GM23338 (cell line): ENCODE measurements at regions not wholly inside any gene's neighbourhood (a gene's known extent, or its start where the extent isn't known, plus 50 kb on each side); places are given as distances from the start of the nearest gene placed in this dataset.

Source experiments
- CREB1 ChIP-seq: fragments of 250-450 bp; sonication (Bioruptor Pico); IDR thresholded peaks from 2 replicates; pipeline ENCODE4 v1.5.0; 2020; ENCODE audit warnings: low read depth, mild to moderate bottlenecking, moderate library complexity
- CTCF ChIP-seq, 2 experiments: fragments of 200-600 bp in 1 of 2; sonication (generic) in 1 of 2; conservative IDR thresholded peaks; 2 replicates each; pipeline versions ENCODE4 v1.5.1 to v1.6.1; 2016 to 2017; ENCODE audit warnings: antibody characterized with exemption in 2 of 2, low read depth in 2 of 2, mild to moderate bottlenecking in 2 of 2, moderate library complexity in 1 of 2
- EZH2 ChIP-seq: fragments of 200-600 bp; sonication (generic); IDR thresholded peaks from one replicate; pipeline ENCODE4 v1.8.0; 2017; ENCODE audit warnings: antibody characterized with exemption, mild to moderate bottlenecking, low read depth; ENCODE audit not compliant: unreplicated experiment
- EZH2phosphoT487 ChIP-seq: fragments of 200-600 bp; sonication (generic); IDR thresholded peaks from one replicate; pipeline ENCODE4 v1.8.1; 2018; ENCODE audit warnings: antibody characterized with exemption; ENCODE audit not compliant: unreplicated experiment
- JUNB ChIP-seq: IDR thresholded peaks from one replicate; pipeline ENCODE4 v1.6.1; 2016; ENCODE audit warnings: antibody characterized with exemption; ENCODE audit not compliant: unreplicated experiment
- NANOG ChIP-seq: IDR thresholded peaks from 2 replicates; pipeline ENCODE4 v1.6.1; 2016; ENCODE audit warnings: antibody characterized with exemption, borderline replicate concordance
- POLR2AphosphoS5 ChIP-seq: IDR thresholded peaks from 2 replicates; pipeline ENCODE4 v1.6.1; 2016; ENCODE audit warnings: antibody characterized with exemption, low read depth
- ZNF114 ChIP-seq: fragments of 250-450 bp; sonication (Bioruptor Pico); IDR thresholded peaks from 2 replicates; pipeline ENCODE4 v1.5.0; 2020; ENCODE audit warnings: mild to moderate bottlenecking, moderate library complexity
- TF ChIP-seq, protein P1 (sequence below): IDR thresholded peaks from 2 replicates; pipeline ENCODE4 v1.6.1; 2016; ENCODE audit warnings: antibody characterized with exemption
- TF ChIP-seq, protein P2 (sequence below): IDR thresholded peaks from one replicate; pipeline ENCODE4 v1.6.1; 2018; ENCODE audit warnings: antibody characterized with exemption; ENCODE audit not compliant: unreplicated experiment
- TF ChIP-seq, protein P3 (sequence below): fragments of 250-450 bp; sonication (Bioruptor Pico); IDR thresholded peaks from 2 replicates; pipeline ENCODE4 v1.5.0; 2020; ENCODE audit warnings: mild to moderate bottlenecking, moderate library complexity

- no peak for TF ChIP-seq CTCF (conservative IDR thresholded peaks at IDR 0.05; ENCODE audit: low read depth in 2 of 2)
- no peak for TF ChIP-seq POLR2AphosphoS5
- no peak for TF ChIP-seq EZH2
- TF ChIP-seq, protein P1, sequence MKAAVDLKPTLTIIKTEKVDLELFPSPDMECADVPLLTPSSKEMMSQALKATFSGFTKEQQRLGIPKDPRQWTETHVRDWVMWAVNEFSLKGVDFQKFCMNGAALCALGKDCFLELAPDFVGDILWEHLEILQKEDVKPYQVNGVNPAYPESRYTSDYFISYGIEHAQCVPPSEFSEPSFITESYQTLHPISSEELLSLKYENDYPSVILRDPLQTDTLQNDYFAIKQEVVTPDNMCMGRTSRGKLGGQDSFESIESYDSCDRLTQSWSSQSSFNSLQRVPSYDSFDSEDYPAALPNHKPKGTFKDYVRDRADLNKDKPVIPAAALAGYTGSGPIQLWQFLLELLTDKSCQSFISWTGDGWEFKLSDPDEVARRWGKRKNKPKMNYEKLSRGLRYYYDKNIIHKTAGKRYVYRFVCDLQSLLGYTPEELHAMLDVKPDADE, result no peak
- TF ChIP-seq JUNB, result no peak
- TF ChIP-seq EZH2phosphoT487, result no peak
- TF ChIP-seq, protein P2, sequence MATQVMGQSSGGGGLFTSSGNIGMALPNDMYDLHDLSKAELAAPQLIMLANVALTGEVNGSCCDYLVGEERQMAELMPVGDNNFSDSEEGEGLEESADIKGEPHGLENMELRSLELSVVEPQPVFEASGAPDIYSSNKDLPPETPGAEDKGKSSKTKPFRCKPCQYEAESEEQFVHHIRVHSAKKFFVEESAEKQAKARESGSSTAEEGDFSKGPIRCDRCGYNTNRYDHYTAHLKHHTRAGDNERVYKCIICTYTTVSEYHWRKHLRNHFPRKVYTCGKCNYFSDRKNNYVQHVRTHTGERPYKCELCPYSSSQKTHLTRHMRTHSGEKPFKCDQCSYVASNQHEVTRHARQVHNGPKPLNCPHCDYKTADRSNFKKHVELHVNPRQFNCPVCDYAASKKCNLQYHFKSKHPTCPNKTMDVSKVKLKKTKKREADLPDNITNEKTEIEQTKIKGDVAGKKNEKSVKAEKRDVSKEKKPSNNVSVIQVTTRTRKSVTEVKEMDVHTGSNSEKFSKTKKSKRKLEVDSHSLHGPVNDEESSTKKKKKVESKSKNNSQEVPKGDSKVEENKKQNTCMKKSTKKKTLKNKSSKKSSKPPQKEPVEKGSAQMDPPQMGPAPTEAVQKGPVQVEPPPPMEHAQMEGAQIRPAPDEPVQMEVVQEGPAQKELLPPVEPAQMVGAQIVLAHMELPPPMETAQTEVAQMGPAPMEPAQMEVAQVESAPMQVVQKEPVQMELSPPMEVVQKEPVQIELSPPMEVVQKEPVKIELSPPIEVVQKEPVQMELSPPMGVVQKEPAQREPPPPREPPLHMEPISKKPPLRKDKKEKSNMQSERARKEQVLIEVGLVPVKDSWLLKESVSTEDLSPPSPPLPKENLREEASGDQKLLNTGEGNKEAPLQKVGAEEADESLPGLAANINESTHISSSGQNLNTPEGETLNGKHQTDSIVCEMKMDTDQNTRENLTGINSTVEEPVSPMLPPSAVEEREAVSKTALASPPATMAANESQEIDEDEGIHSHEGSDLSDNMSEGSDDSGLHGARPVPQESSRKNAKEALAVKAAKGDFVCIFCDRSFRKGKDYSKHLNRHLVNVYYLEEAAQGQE, result no peak
- no peak for TF ChIP-seq CREB1 (CRISPR knock-in tag)
- TF ChIP-seq NANOG, result no peak
- TF ChIP-seq ZNF114, result no peak
- TF ChIP-seq, protein P3, sequence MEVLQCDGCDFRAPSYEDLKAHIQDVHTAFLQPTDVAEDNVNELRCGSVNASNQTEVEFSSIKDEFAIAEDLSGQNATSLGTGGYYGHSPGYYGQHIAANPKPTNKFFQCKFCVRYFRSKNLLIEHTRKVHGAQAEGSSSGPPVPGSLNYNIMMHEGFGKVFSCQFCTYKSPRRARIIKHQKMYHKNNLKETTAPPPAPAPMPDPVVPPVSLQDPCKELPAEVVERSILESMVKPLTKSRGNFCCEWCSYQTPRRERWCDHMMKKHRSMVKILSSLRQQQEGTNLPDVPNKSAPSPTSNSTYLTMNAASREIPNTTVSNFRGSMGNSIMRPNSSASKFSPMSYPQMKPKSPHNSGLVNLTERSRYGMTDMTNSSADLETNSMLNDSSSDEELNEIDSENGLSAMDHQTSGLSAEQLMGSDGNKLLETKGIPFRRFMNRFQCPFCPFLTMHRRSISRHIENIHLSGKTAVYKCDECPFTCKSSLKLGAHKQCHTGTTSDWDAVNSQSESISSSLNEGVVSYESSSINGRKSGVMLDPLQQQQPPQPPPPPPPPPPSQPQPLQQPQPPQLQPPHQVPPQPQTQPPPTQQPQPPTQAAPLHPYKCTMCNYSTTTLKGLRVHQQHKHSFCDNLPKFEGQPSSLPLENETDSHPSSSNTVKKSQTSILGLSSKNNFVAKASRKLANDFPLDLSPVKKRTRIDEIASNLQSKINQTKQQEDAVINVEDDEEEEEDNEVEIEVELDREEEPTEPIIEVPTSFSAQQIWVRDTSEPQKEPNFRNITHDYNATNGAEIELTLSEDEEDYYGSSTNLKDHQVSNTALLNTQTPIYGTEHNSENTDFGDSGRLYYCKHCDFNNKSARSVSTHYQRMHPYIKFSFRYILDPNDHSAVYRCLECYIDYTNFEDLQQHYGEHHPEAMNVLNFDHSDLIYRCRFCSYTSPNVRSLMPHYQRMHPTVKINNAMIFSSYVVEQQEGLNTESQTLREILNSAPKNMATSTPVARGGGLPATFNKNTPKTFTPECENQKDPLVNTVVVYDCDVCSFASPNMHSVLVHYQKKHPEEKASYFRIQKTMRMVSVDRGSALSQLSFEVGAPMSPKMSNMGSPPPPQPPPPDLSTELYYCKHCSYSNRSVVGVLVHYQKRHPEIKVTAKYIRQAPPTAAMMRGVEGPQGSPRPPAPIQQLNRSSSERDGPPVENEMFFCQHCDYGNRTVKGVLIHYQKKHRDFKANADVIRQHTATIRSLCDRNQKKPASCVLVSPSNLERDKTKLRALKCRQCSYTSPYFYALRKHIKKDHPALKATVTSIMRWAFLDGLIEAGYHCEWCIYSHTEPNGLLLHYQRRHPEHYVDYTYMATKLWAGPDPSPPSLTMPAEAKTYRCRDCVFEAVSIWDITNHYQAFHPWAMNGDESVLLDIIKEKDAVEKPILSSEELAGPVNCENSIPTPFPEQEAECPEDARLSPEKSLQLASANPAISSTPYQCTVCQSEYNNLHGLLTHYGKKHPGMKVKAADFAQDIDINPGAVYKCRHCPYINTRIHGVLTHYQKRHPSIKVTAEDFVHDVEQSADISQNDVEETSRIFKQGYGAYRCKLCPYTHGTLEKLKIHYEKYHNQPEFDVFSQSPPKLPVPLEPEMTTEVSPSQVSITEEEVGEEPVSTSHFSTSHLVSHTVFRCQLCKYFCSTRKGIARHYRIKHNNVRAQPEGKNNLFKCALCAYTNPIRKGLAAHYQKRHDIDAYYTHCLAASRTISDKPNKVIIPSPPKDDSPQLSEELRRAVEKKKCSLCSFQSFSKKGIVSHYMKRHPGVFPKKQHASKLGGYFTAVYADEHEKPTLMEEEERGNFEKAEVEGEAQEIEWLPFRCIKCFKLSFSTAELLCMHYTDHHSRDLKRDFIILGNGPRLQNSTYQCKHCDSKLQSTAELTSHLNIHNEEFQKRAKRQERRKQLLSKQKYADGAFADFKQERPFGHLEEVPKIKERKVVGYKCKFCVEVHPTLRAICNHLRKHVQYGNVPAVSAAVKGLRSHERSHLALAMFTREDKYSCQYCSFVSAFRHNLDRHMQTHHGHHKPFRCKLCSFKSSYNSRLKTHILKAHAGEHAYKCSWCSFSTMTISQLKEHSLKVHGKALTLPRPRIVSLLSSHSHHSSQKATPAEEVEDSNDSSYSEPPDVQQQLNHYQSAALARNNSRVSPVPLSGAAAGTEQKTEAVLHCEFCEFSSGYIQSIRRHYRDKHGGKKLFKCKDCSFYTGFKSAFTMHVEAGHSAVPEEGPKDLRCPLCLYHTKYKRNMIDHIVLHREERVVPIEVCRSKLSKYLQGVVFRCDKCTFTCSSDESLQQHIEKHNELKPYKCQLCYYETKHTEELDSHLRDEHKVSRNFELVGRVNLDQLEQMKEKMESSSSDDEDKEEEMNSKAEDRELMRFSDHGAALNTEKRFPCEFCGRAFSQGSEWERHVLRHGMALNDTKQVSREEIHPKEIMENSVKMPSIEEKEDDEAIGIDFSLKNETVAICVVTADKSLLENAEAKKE (CRISPR knock-in tag), result no peak
Measured at GRCh38 chr10:29956335-29956924, 103.0 kb downstream of the JCAD start.
